BE2C (cell line): ENCODE measurements at regions not wholly inside any gene's neighbourhood (a gene's known extent, or its start where the extent isn't known, plus 50 kb on each side); places are given as distances from the start of the nearest gene placed in this dataset.
"Not testable (repeated sequence)": the region's sequence is repeated elsewhere in the genome, so short reads cannot be mapped to it uniquely, and the experiment has no call there.

Experiments
- DNase-seq: peaks from one replicate; pipeline ENCODE4 v3.0.0-alpha.2; 2020
- H3K27me3 ChIP-seq: fragments of 250-450 bp; sonication (Bioruptor Pico); 2 replicates; pipeline ENCODE4 v1.5.1; 2020; ENCODE audit warnings: mild to moderate bottlenecking
- H3K36me3 ChIP-seq: fragments of 250-450 bp; sonication (Bioruptor Pico); 2 replicates; pipeline ENCODE4 v1.5.1; 2020; ENCODE audit warnings: mild to moderate bottlenecking
- H3K4me1 ChIP-seq: fragments of 250-450 bp; sonication (Bioruptor Pico); 2 replicates; pipeline ENCODE4 v1.5.1; 2020
- H3K4me3 ChIP-seq: 2 replicates; pipeline ENCODE4 v1.5.1; 2011; ENCODE audit warnings: low read depth, low read length
- H3K9me3 ChIP-seq: fragments of 250-450 bp; sonication (Bioruptor Pico); 2 replicates; pipeline ENCODE4 v1.5.1; 2020
- TF ChIP-seq, protein P1 (sequence below): IDR thresholded peaks from 2 replicates; pipeline ENCODE4 v1.5.1; 2012; ENCODE audit warnings: mild to moderate bottlenecking, low read depth, low read length

DNA sequence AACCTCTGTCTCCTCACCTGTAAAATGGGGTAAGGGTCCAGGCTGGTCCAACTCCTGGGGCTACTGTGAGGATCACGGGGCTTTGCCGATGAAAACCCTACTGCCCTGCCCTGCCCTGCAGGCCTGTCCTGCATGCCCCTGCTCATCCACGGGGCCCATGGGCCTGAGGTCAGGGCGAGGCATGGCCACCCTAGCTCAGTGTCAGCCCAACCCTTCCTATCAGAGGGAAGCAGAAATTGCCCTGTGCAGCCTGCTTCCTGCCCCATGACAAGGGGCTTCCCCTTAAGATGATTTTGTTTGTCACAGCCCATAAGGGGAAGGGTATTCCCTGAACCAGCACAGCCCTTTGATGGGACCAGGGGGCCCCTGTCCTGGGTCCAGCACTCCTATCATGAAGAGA is 353.6 kb upstream of the ID2 start:
- DNase-seq, result no peak
- Histone ChIP-seq H3K4me1 (peaks cover 12% of the 10 kb centered on the region), H3K9me3 (no peaks in the 10 kb centered on the region), H3K4me3 (no peak overlapping the region), H3K27me3 (no peaks in the 10 kb centered on the region), H3K36me3 (no peaks in the 10 kb centered on the region)
- TF ChIP-seq, protein P1, sequence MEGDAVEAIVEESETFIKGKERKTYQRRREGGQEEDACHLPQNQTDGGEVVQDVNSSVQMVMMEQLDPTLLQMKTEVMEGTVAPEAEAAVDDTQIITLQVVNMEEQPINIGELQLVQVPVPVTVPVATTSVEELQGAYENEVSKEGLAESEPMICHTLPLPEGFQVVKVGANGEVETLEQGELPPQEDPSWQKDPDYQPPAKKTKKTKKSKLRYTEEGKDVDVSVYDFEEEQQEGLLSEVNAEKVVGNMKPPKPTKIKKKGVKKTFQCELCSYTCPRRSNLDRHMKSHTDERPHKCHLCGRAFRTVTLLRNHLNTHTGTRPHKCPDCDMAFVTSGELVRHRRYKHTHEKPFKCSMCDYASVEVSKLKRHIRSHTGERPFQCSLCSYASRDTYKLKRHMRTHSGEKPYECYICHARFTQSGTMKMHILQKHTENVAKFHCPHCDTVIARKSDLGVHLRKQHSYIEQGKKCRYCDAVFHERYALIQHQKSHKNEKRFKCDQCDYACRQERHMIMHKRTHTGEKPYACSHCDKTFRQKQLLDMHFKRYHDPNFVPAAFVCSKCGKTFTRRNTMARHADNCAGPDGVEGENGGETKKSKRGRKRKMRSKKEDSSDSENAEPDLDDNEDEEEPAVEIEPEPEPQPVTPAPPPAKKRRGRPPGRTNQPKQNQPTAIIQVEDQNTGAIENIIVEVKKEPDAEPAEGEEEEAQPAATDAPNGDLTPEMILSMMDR, result no peak

DNA sequence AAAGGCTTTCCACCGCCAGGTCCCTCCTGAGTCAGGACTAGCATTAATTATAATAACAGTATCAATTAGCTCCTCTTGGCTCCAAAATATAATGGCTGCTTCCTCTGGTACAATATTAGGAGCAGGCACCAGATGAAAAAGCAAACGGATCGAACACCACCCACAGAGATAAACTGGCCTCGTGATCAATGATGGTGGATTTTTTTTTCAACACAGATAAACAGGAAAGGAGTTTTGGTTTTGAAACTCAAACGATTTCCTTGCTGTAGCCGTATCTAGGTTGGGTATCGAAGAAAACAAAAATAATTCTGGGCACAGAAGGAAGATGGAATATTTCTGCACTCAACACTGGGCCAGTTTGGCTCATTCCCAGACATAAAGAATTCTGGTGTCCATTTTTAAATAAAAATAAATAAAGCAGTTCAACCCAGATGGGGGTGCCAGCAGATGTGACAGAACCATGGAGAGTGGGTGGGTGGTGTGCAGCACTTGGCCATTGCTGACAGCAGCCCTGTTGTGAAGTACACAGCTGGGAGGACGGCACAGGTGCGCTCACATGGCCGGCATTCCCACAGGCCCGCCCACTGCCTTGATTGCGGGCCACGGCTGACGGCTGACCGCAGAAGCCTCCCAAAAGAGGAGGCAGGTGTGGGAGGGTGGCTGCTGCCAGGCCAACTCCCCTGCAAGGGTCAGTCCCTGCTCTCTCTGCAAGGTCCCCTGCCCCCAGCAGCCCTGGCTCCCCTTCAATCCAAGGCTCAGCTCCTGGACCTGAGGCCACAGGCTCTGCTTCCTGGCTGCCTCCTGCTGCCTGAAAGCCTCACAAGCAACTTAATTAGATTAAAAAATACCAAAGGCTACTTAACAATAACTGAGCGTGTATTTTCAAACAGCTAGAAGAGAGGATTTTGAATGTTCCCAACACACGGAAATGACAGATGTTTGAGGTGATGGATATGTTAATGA is 351.9 kb upstream of the ID2 start:
- no peak for DNase-seq
- Histone ChIP-seq H3K36me3 (no peaks in the 10 kb centered on the region), H3K4me1 (peaks cover 8% of the 10 kb centered on the region), H3K4me3 (no peak overlapping the region), H3K27me3 (no peaks in the 10 kb centered on the region), H3K9me3 (peaks cover 2% of the 10 kb centered on the region; the same call in 1 of the 2 replicates)
- TF ChIP-seq, protein P1, result no peak

DNA sequence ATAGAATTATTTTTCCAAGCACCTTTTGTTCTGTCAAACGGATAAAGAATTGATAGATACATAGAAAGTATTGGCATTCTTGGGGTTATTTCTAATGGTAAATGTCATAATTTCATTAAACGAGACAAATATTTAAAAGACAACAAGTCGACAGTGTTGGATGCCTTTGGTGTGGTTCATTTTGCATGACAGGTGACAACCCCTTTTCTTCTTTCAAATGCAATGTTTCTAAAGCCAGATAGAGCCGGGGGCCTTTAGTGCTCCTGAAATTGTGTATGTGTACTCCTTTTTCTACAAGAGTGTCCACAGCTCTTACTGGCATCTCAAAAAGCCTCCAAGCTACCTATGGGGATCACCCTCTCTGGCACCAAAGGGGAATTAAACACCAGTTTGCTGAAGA is 350.8 kb upstream of the ID2 start:
- no peak overlapping the region for H3K4me3 ChIP-seq
- no peak for DNase-seq
- peaks cover 2% of the 10 kb centered on the region; the same call in 1 of the 2 replicates for H3K9me3 ChIP-seq
- TF ChIP-seq, protein P1, result no peak
- H3K4me1 ChIP-seq, result peaks cover 5% of the 10 kb centered on the region; the same call in 1 of the 2 replicates
- H3K27me3 ChIP-seq, result no peaks in the 10 kb centered on the region
- no peaks in the 10 kb centered on the region for H3K36me3 ChIP-seq

DNA sequence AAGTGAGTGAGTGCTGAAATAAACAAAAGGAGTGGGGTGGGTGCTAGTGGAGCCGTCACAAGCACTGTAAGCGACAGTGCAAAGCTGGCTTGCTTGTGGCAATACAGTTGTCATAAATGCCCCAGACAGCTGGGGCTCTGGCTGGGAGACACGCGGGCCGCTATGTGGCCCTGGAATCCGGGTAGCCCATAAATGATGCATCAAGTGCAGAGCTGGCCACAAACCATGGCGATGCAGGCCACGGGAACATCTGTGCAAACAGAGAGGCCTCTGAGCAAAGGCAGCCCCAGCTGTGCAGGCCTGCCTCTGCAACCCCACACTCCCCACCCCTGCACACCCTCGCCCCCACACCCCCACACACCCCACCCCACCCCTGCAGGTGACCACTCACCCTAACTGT is 349.2 kb upstream of the ID2 start:
- Histone ChIP-seq H3K9me3 (peaks cover 2% of the 10 kb centered on the region; the same call in 1 of the 2 replicates), H3K4me1 (peaks cover 5% of the 10 kb centered on the region; the same call in 1 of the 2 replicates), H3K27me3 (no peaks in the 10 kb centered on the region), H3K4me3 (no peak overlapping the region), H3K36me3 (no peaks in the 10 kb centered on the region)
- TF ChIP-seq, protein P1, result no peak
- no peak for DNase-seq

DNA sequence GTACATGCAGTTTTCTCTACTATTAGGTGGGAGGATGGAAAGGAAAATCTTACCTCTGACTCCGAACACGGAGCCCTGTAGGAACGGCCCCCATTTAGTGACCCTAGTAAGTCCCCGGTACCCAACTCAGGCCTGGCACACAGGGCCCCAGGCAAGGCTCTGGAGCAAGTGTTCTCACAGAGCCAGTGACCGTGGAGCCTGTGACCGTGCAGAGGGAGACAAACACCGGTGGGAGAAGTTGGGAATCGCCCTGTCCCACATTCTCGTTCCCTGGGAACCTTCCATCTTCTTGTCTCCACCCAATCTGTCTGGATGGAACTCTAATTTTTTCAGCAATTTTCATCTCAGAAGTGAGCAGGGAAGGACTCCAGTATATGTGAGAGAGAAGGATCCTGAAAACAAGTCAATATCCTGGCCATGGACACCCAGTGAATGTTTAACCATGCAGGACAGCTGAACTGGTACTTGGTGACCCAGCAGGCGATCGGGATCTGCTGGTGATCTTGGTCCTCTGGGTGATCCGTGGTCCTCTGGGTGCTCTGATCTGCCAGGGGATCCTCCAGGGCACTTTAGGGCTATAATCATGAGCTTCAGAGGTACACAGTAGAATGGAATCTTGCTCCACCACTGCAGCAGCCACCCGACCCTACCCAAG is 348.6 kb upstream of the ID2 start:
- H3K36me3 ChIP-seq, result no peaks in the 10 kb centered on the region
- no peak overlapping the region for H3K4me3 ChIP-seq
- no peaks in the 10 kb centered on the region for H3K27me3 ChIP-seq
- no peak for DNase-seq
- peaks cover 2% of the 10 kb centered on the region; the same call in 1 of the 2 replicates for H3K9me3 ChIP-seq
- TF ChIP-seq, protein P1, result no peak
- H3K4me1 ChIP-seq, result peaks cover 5% of the 10 kb centered on the region; the same call in 1 of the 2 replicates

DNA sequence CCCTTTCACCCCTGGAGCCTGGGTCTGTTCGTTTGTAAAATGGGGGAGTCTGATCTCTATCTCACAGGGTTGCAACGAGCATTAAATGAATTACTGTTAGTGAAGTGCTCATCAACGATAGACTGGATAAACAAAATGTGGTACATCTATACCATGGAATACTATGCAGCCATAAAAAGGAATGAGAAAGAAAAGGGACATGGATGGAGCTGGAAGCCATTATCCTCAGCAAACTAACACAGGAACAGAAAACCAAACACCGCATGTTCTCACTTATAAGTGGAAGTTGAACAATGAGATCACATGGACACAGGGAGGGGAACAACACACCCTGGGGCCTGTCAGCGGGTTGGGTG is 348.0 kb upstream of the ID2 start:
- not testable (repeated sequence) for H3K4me3 ChIP-seq, H3K27me3 ChIP-seq, DNase-seq, H3K4me1 ChIP-seq, H3K9me3 ChIP-seq, H3K36me3 ChIP-seq
